SU-DHL-6 (cell line): ENCODE measurements at regions not wholly inside any gene's neighbourhood (a gene's known extent, or its start where the extent isn't known, plus 50 kb on each side); places are given as distances from the start of the nearest gene placed in this dataset.

Experiments used
- EZH2phosphoT487 ChIP-seq: fragments of 200-600 bp; sonication (generic), shearing (Covaris generic); conservative IDR thresholded peaks from 2 replicates; pipeline ENCODE4 v1.6.1; 2018; ENCODE audit warnings: mild to moderate bottlenecking, antibody characterized with exemption, low read length, moderate library complexity, mixed read lengths
- TF ChIP-seq, protein P1 (sequence below): fragments of 200-600 bp; sonication (generic); IDR thresholded peaks from one replicate; pipeline ENCODE4 v1.5.1; 2017; ENCODE audit warnings: antibody characterized with exemption, mild to moderate bottlenecking, low read length, moderate library complexity; ENCODE audit not compliant: insufficient read depth, poor library complexity, severe bottlenecking

DNA sequence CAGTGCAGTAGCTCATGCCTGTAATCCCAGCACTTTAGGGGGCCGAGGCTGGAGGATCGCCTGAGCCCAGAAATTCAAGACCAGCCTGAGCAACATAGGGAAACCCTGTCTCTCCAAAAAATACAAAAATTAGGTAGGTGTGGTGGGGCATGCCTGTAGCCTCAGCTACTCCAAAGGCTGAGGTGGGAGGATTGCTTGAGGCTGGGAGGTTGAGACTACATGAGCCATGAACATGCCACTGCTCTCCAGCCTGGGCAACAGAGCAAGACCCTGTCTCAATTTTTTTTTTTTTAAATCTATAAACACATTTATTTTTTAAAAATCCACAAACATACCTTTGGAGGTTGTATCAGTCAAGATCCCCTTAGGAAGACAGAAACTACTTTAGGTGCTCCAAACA lies 326.3 kb downstream of the EPHA4 start:
- TF ChIP-seq, protein P1, sequence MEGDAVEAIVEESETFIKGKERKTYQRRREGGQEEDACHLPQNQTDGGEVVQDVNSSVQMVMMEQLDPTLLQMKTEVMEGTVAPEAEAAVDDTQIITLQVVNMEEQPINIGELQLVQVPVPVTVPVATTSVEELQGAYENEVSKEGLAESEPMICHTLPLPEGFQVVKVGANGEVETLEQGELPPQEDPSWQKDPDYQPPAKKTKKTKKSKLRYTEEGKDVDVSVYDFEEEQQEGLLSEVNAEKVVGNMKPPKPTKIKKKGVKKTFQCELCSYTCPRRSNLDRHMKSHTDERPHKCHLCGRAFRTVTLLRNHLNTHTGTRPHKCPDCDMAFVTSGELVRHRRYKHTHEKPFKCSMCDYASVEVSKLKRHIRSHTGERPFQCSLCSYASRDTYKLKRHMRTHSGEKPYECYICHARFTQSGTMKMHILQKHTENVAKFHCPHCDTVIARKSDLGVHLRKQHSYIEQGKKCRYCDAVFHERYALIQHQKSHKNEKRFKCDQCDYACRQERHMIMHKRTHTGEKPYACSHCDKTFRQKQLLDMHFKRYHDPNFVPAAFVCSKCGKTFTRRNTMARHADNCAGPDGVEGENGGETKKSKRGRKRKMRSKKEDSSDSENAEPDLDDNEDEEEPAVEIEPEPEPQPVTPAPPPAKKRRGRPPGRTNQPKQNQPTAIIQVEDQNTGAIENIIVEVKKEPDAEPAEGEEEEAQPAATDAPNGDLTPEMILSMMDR = no peak
- TF ChIP-seq EZH2phosphoT487 = no peak
